ENCODE measurements at regions not wholly inside any gene's neighbourhood (a gene's known extent, or its start where the extent isn't known, plus 50 kb on each side); places are given as distances from the start of the nearest gene placed in this dataset. TPM values are rescaled to one million over a fixed set of nuclear protein-coding genes. Genes with fewer than 3 reads are reported as not detected.

DNA sequence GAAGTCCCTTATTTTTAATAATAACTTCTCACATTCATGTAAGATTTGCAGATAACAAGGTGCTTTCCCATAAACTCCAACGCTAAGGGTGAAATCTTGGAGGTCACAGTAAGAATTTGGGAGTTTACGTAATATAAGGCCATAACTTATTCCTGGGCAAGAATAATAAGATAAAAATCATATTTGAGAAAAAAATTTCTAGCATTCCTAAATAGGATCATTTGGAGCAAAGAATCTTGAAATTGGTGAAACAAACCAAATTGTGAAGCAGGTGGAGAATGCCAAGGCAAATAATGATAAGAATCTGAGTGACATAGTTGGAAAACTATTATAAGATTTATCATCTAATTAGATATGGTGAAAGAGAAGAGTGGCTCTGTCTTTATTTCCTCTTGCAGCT is 50.4 kb upstream of the FGF16 start:
- WGBS (ENCODE audit: extremely low coverage, insufficient read length, low lambda C conversion rate) = no CpG with 5 or more reads among the region's 2 CpGs
- H3K9ac ChIP-seq (ENCODE audit: extremely low read depth, insufficient read length, low read length) = no peak overlapping the region
- H3K79me2 ChIP-seq (ENCODE audit: insufficient read depth, low read length) = no peaks in the 10 kb centered on the region
- H2BK120ac ChIP-seq (ENCODE audit: low read depth, low read length, poor library complexity, severe bottlenecking) = no peak overlapping the region
- H3K4me3 Mint-ChIP-seq = no peak overlapping the region
- H3K4me1 Mint-ChIP-seq = no peaks in the 10 kb centered on the region
- no peak overlapping the region for H2AK5ac ChIP-seq (ENCODE audit: insufficient read length, low read length)
- no peaks in the 10 kb centered on the region for H3K23me2 ChIP-seq (ENCODE audit: insufficient read length, low read depth, low read length, poor library complexity, severe bottlenecking)
- H3K14ac ChIP-seq (ENCODE audit: insufficient read depth, low read length) = no peak overlapping the region
- H3K23ac ChIP-seq (ENCODE audit: insufficient read length, low read depth, low read length) = no peak overlapping the region
- H3K27me3 Mint-ChIP-seq (ENCODE audit: low read depth) = no peaks in the 10 kb centered on the region
- H2BK12ac ChIP-seq (ENCODE audit: insufficient read length, low read depth, low read length) = no peak overlapping the region
- no peak overlapping the region for H3T11ph ChIP-seq (ENCODE audit: low read length)
- no peak overlapping the region for H3K27ac Mint-ChIP-seq
- no peak overlapping the region for H2BK15ac ChIP-seq (ENCODE audit: low read depth, low read length)
- peaks cover 76 to 90% of the 10 kb centered on the region in 2 experiments for H3K9me3 Mint-ChIP-seq
- H2BK20ac ChIP-seq (ENCODE audit: low read depth, low read length, poor library complexity, severe bottlenecking) = no peak overlapping the region
- H3K79me1 ChIP-seq (ENCODE audit: insufficient read depth, low read depth, low read length, poor library complexity, severe bottlenecking) = no peaks in the 10 kb centered on the region
- no peak overlapping the region for H3K18ac ChIP-seq (ENCODE audit: insufficient read length, low read depth, low read length)
- peaks cover 16% of the 10 kb centered on the region for H3K9me3 ChIP-seq (ENCODE audit: control insufficient read depth, low read depth, low read length)
- H3K27me3 ChIP-seq (ENCODE audit: insufficient read depth, low read length) = no peaks in the 10 kb centered on the region
- TF ChIP-seq, protein P1, sequence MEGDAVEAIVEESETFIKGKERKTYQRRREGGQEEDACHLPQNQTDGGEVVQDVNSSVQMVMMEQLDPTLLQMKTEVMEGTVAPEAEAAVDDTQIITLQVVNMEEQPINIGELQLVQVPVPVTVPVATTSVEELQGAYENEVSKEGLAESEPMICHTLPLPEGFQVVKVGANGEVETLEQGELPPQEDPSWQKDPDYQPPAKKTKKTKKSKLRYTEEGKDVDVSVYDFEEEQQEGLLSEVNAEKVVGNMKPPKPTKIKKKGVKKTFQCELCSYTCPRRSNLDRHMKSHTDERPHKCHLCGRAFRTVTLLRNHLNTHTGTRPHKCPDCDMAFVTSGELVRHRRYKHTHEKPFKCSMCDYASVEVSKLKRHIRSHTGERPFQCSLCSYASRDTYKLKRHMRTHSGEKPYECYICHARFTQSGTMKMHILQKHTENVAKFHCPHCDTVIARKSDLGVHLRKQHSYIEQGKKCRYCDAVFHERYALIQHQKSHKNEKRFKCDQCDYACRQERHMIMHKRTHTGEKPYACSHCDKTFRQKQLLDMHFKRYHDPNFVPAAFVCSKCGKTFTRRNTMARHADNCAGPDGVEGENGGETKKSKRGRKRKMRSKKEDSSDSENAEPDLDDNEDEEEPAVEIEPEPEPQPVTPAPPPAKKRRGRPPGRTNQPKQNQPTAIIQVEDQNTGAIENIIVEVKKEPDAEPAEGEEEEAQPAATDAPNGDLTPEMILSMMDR (conservative IDR thresholded peaks at IDR 0.05) = no peak
- H3K56ac ChIP-seq (ENCODE audit: insufficient read length, low read depth, low read length) = no peak overlapping the region
- no peak overlapping the region for H3K4ac ChIP-seq (ENCODE audit: low read depth, low read length)
- no peak overlapping the region for H2BK5ac ChIP-seq (ENCODE audit: insufficient read length, low read length)
- no peaks in the 10 kb centered on the region for H4K20me1 ChIP-seq (ENCODE audit: control insufficient read depth, insufficient read depth, insufficient read length)
- H2AFZ ChIP-seq (ENCODE audit: low read length) = no peak overlapping the region
- DNase-seq = no peak
- peaks cover 0 to 5% (median 0%) of the 10 kb centered on the region in 3 experiments; a peak in 4 of 7 replicates for H3K36me3 Mint-ChIP-seq (ENCODE audit: insufficient read depth in 1 of 3, low read depth in 3 of 3)
- H3K4me2 ChIP-seq (ENCODE audit: insufficient read depth, insufficient read length, low read length) = no peak overlapping the region
- H3K27ac ChIP-seq (ENCODE audit: insufficient read length, low read depth, low read length) = no peak overlapping the region
- no peak overlapping the region for H4K5ac ChIP-seq (ENCODE audit: insufficient read length, low read depth, low read length)
- H4K8ac ChIP-seq (replicated peaks; ENCODE audit: insufficient read length, low read depth, low read length) = no peak overlapping the region
- H3K4me1 ChIP-seq (ENCODE audit: insufficient read depth, low read length) = no peaks in the 10 kb centered on the region
- no peak overlapping the region for H4K91ac ChIP-seq (ENCODE audit: insufficient read length, low read depth, low read length)

Small RNA genes lying in the stretch of these regions (microRNA-seq; reads per million reads assigned to microRNA genes)
- gene MIR325 (ENCODE audit: borderline microRNAs expressed) (not detected), gene MIR384 (ENCODE audit: borderline microRNAs expressed) (not detected)

Measured in H9 (cell line).